SK-N-SH treated with all-trans-retinoic acid at 6 μM for 48 hours (cell line): ENCODE measurements at regions not wholly inside any gene's neighbourhood (a gene's known extent, or its start where the extent isn't known, plus 50 kb on each side); places are given as distances from the start of the nearest gene placed in this dataset.

Experiments used
- PPARA ChIP-seq: fragments of 250-450 bp; sonication (Bioruptor Pico); IDR thresholded peaks from 2 replicates; pipeline ENCODE4 v1.5.0; 2020; ENCODE audit warnings: mild to moderate bottlenecking, borderline replicate concordance
- RARB ChIP-seq: fragments of 250-450 bp; sonication (Bioruptor Pico); IDR thresholded peaks from 2 replicates; pipeline ENCODE4 v1.8.0; 2021; ENCODE audit warnings: mild to moderate bottlenecking, moderate library complexity
- TOX ChIP-seq: fragments of 250-450 bp; sonication (Bioruptor Pico); IDR thresholded peaks from 2 replicates; pipeline ENCODE4 v1.8.0; 2021; ENCODE audit warnings: mild to moderate bottlenecking, moderate library complexity, borderline replicate concordance
- ZFP3 ChIP-seq: fragments of 250-450 bp; sonication (Bioruptor Pico); IDR thresholded peaks from 2 replicates; pipeline ENCODE4 v1.5.0; 2020; ENCODE audit warnings: mild to moderate bottlenecking, moderate library complexity
- ZNF70 ChIP-seq: fragments of 450-650 bp; formaldehyde crosslinking; IDR thresholded peaks from 2 replicates; pipeline ENCODE4 v1.5.0; 2020; ENCODE audit warnings: mild to moderate bottlenecking, moderate library complexity
- ZNF8 ChIP-seq: fragments of 450-650 bp; formaldehyde crosslinking; IDR thresholded peaks from 2 replicates; pipeline ENCODE4 v1.5.0; 2020; ENCODE audit warnings: mild to moderate bottlenecking, moderate library complexity
- TF ChIP-seq, protein P1 (sequence below): fragments of 250-450 bp; sonication (Bioruptor Pico); IDR thresholded peaks from 2 replicates; pipeline ENCODE4 v1.5.1; 2020; ENCODE audit warnings: low read depth, mild to moderate bottlenecking, moderate library complexity

DNA sequence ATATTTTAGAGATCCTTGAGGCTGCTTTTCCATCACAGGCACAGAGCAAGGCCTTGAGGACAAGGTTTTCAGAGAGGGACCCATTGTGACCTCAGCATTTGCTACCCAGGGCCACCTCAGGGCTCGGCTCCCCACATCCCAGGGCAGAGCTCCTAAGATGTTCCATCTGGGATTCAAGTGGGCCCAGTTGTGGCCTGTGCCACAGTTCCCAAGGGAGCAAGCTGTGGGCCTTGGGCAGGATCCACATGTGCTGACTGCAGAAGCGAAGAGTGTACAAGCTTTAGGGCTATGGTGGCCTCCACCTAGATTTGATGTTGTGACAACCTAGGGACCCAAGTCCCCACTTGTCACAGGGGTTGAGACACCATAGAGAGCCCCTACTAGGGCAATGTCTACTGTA, 608.1 kb downstream of the HACE1 start:
- TF ChIP-seq, protein P1, sequence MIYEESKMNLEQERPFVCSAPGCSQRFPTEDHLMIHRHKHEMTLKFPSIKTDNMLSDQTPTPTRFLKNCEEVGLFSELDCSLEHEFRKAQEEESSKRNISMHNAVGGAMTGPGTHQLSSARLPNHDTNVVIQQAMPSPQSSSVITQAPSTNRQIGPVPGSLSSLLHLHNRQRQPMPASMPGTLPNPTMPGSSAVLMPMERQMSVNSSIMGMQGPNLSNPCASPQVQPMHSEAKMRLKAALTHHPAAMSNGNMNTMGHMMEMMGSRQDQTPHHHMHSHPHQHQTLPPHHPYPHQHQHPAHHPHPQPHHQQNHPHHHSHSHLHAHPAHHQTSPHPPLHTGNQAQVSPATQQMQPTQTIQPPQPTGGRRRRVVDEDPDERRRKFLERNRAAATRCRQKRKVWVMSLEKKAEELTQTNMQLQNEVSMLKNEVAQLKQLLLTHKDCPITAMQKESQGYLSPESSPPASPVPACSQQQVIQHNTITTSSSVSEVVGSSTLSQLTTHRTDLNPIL (CRISPR knock-in tag) = no peak
- no peak for TF ChIP-seq ZFP3 (CRISPR knock-in tag)
- no peak for TF ChIP-seq PPARA (CRISPR knock-in tag)
- TF ChIP-seq RARB (CRISPR knock-in tag) = no peak
- no peak for TF ChIP-seq TOX (CRISPR knock-in tag)
- no peak for TF ChIP-seq ZNF8 (CRISPR knock-in tag)
- TF ChIP-seq ZNF70 (CRISPR knock-in tag) = no peak
